AG20443 (cell line): ENCODE measurements at regions not wholly inside any gene's neighbourhood (a gene's known extent, or its start where the extent isn't known, plus 50 kb on each side); places are given as distances from the start of the nearest gene placed in this dataset.

Experiments used
- DNase-seq: peaks from one replicate; pipeline ENCODE4 v3.0.0; 2012; ENCODE audit warnings: low spot score, mixed read lengths

DNA sequence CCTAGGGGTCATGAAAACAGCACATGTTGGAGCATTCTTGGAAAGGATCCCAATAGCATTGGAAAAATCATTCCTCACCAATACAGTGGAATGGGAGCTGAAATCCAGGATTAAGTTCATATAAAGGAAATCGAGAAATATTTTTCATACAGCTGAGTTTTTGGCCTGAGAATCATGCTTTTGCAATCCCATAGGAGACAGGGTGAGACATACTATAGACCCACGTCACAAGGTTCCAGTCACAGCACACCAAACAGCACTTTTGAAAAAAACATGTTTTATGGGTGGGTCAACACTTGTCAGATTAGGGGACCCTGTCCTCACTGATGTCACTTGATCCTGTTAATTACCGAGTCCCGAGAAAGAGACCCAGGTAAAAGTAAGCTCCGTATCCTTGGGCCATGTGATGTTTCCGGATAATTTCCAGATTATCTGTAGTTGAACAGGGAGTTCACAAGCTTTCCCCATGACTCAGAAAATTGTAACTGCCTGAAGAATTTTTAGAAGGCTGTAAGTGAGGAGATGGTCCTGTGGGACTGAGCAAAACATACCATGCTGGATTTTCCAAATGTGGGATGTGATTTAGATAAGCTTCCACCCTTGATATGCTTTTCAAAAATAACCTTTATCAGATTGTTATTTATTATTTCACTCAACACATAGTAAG, 80.9 kb upstream of the TLR3 start:
- DNase-seq: no peak

DNA sequence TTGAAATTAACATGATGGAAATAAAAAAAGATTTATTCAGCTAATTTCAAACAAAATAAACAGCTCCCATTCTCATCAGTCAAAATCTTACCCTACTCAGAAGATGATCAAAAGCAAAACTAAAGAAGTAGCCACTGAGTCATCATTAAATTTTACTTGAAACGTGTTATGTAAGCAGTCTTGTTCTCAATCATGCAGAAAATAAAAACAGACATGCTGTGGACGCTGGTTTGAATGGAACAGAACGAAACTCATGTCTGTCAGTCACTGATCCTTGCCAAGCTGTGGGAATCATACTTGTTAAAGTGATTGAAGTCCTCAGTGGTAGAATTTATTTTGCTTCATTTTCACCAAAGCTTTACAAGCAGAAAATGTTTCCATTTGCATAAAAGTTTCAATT, 77.2 kb upstream of the TLR3 start:
- DNase-seq: no peak

- DNase-seq: no peak
Measured at GRCh38 chr4:185992585-185992984, 76.4 kb upstream of the TLR3 start.

DNA sequence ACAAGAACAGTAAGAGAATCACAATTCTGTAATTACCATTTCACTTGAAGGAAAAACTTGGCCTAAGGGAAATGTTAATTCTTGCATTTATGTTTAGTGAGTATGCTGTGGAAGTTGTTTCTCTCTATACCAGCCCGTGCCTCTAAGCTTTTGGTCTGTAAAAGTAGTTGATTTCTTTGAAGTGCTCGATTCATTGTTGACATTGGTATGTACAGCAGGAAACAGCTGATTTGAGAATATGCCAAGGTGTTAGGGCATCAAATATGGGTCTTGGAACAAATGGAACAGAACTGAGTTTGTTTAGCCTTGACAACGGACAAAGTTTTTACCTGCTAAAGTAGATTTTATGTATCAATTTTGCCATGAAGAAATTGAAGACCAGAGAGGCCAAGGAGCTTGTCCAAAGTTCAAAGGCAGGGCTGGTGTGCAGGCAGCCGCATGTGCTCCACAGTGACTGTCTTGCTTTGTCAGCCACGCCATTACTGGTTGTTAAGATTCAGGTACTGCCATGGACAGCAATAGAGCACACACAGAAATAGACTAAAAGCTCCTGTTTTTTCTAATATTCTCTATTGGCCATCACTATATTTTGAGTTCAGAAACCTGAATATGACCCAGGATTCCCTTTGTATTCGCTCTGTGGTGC, 75.5 kb upstream of the TLR3 start:
- no peak for DNase-seq

- DNase-seq: no peak
Measured at GRCh38 chr4:185994750-185995149, 74.2 kb upstream of the TLR3 start.

DNA sequence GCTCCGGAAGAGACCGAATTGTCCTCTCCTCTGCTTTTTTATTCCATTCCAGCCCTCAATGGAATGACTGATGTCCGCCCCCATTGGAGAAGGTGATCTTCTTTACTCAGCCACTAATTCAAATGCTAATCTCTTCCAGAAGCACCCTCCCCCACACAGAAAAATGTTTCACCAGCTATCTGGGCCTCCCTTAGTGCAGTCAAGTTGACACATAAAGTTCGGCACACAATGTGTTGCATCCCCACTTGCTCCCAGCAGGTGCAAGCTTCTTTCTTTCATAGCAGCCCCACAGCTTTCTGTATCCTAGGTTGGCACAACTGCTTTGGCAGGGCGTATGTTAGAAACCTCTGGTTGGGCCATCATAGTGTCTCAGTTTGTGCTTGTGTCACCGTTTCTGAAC, 73.3 kb upstream of the TLR3 start:
- DNase-seq: no peak

DNA sequence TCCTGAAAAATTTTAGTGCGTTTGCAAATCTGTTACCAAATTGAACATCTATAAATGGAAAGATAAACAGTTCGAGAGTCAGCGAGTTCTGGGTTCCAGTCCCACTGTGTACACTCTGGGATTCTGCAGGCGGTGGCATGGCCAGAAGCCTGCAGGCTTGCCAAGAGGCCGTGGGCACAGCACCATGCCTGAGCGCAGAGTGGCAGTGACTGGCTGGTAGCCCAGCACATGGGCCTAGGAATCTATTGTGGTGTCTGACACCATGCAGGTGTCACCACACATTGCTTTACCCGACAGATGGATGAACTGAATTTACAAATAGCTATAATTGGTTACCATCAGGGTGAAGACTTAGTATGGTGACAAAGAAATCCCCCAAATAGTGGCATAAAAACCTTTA, 71.7 kb upstream of the TLR3 start:
- DNase-seq: no peak

DNA sequence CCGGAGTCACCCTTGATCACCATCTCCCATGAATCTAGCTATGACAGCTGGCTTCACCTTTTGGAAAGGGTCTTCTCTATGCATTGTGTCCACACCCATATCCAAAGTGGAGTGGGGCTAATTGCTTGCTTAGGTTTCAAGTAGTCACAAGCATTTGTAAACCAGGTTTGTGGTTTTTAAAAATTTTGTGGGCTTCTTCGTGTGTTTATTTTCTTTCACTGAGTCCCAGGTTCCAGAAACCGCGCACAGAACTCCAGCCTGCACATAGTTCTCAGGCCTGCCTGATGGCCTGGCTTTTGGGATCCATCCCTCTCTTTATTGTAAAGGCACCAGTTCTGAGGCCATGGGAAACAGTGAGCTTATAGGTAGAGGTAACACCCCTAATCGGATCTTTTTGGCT, 70.2 kb upstream of the TLR3 start:
- DNase-seq: no peak

DNA sequence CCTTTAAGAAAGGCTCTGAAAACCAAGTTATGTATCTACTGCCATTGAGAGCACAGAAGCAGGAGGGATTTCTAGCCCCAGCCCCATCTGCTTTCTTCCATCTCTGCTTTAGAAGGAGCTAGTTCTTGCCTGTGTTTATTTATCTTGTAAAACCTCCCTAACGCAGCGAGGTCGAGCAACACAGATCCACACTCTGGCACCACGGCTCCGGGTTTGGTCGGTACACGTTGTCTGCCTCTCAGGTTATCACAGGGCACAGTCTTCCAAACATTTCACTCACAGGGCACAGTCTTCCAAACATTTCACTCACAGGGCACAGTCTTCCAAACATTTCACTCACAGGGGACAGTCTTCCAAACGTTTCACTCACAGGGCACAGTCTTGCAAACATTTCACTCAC, 69.7 kb upstream of the TLR3 start:
- DNase-seq: no peak

DNA sequence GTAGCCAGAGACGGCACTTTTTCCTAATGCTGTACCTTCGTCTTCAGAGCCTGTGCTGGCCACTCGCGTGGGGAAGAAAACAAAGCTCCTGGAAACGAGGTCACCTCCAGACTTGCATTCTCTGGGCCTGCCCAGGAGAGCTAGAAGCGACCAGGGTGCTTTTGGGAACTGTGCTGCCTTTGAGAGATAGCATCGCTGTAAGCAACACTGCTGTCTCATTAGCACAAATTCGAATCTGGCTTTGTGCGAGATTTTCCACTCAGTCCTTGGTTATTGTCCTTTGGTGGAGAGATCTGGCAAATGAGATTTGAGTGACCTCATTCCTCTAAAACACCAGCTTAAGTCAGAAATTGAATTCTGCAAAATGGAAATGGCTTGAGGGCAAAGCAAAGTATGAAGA, 66.1 kb upstream of the TLR3 start:
- DNase-seq: no peak

GRCh38 chr4:186003746-186004145, 65.2 kb upstream of the TLR3 start:
- no peak for DNase-seq

DNA sequence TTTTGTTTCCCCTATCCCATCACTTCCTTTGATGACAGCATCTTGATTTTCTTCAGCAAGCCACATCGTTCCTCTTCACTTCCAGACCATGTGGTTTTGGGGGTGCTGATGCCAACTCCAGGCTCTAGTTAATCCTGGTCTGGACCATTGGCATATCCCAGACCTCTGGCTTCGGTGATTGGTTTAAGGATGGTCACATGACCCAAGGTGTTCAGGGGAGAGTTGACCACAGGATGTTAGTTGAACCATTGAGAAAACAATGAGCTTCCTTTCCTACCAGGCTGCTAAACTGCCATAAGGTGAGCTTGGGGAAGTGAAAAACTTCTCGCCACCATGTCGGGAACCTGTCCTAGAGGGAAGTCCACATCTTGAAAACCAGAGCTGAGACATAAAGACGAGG, 60.9 kb upstream of the TLR3 start:
- no peak for DNase-seq

DNA sequence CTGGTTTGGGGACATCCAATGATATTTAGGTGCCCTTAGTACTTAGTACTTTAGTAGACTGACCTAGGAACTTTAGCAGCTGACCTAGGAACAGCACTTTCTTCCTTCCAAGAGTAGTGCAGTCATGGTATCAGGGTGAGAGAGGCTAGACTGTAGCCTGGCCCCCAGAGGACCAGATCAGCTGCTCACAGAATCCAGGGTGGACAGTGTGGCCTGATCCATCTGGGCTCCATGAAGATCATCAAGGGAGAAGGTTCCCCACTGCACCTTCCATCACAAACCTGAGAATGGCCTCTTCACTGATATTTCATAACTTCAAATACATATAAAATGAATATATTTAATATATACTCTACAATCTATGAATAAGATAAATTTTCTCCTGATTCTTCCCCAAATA, 59.0 kb upstream of the TLR3 start:
- DNase-seq: no peak

GRCh38 chr4:186010821-186011220, 58.1 kb upstream of the TLR3 start:
- DNase-seq: no peak

DNA sequence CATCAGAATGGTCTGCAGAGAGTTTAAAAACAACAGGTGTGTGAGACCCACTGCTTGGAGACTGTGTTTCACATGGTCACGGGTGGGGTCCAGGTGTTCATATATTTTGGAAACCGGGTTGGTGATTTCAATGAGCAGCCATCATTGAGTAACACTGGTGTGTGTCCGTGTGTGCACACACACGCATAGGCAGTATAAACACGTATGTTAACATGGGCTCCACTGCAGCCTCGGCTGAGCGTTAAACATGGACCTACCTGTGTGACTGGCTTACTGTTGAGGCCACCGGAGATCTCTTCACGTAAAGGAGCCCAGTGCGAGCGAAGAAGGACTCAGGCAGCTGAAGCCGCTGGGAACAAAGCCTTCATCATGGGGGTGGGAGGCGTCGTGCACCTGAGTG, 56.9 kb upstream of the TLR3 start:
- DNase-seq: no peak

DNA sequence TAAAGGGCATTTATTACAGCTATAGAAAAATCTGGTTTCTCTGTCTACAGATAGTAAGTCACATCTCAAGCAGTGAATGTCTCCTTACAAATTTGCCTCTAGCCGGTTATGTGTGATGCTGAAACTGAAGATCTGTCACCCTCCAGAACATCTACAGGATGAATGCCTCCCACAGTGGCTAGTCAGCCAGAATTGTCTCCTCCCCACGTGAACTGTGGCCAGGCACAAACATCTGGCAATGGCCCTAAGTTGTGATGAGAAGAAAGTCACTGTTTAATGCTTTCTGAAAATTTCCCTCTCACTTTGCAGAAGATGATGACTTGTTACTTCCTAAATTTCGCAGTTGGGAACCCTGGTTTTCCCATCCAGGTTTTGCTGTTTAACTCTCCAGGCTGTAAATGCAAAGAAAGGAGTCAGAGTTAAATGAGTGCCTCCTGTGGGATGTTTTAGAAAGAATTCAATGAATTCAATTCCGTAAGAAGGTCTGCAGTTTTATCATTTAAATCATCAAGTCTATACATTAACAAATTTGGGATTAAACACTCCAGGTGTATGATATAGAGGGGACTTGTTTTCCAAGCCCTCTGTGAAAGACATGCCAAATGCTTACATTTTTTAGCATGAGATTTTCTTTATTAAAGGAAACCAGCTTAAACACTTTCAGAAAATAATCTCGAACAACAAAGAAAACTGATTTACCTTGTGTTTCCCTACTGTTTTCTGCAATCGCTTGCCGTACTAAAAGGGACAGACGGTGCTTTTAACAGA, 55.4 kb upstream of the TLR3 start:
- no peak for DNase-seq

DNA sequence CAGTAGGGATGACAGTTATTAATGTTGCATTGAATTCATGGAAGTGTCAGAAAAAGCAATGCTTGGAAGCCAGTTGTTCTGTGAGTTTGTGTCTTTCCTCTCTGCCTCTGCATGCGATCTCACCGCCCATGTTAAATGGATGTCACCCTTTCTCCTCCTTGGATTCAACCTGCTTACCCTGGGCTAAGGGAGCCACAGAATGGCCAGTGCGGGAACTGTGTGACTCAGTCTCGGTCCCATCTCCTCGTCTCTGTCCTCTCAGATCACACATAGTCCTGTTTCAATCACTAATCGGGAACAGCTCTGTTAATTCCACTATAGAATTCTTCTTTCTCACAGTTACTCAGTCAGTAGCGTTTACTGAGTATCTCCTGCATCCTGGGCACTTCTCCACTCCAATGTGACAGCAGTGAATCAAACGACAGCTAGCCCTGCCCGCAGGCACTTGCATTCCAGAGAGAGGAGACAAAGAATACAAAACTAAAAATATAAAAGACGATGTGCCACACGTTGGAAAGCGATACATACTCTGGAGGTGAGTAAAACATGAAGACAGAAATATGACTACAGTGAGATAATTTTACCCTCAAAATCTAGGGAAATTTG, 53.6 kb upstream of the TLR3 start:
- DNase-seq: no peak

GRCh38 chr4:186016796-186017195, 52.2 kb upstream of the TLR3 start:
- DNase-seq: no peak

- DNase-seq: no peak
Measured at GRCh38 chr4:186017801-186018200, 51.2 kb upstream of the TLR3 start.

GRCh38 chr4:186018261-186018660, 50.7 kb upstream of the TLR3 start:
- DNase-seq: no peak

DNA sequence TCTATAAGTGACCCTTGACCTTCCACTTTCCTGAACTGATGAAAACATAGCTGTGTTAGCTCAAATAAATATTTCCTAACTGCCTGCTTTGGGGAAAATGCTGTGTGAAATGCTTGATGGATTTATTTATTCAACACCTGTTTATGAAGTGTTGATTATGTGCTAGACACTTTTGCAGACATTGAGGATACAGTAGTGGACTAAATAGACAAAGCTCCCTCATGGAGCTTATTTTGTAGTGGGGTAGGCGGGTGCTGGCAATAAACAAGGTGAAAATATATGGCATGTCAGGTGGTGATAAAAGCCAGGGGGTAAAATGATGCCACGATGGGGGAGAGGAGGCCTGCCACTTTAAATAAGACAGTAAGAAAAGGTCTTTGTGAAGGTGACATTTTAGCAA, 50.2 kb upstream of the TLR3 start:
- no peak for DNase-seq
